CD14-positive monocyte (primary cell): ENCODE measurements at regions not wholly inside any gene's neighbourhood (a gene's known extent, or its start where the extent isn't known, plus 50 kb on each side); places are given as distances from the start of the nearest gene placed in this dataset.

Experiments
- DNase-seq, 3 donors: peaks; one replicate each; pipeline ENCODE4 v3.0.0-alpha.2; 2011 to 2022
- H2AFZ ChIP-seq: 2 replicates; pipeline ENCODE4 v1.6.0; 2012; ENCODE audit warnings: mild to moderate bottlenecking, low read depth, low read length, inconsistent platforms; ENCODE audit not compliant: insufficient read depth, poor library complexity, severe bottlenecking
- H3K27ac ChIP-seq, 2 donors: 1 replicate in 1 of 2; 2 replicates in 1 of 2; pipeline ENCODE4 v1.5.1; 2012 to 2013; ENCODE audit warnings: low read length in 2 of 2, control low read depth in 1 of 2, inconsistent platforms in 1 of 2, low read depth in 1 of 2, mild to moderate bottlenecking in 1 of 2
- H3K27me3 ChIP-seq, 2 donors: one replicate each; pipeline versions ENCODE4 v1.6.0 to v1.6.1; 2011 to 2013; ENCODE audit warnings: low read length in 2 of 2; ENCODE audit not compliant: control insufficient read depth in 2 of 2, insufficient read depth in 2 of 2
- H3K36me3 ChIP-seq, 2 donors: replicated peaks in 1 of 2; 1 replicate in 1 of 2; 2 replicates in 1 of 2; pipeline versions ENCODE4 v1.5.1 to v1.6.1; 2012 to 2013; ENCODE audit warnings: low read length in 2 of 2, control low read depth in 1 of 2, inconsistent platforms in 1 of 2, mild to moderate bottlenecking in 1 of 2; ENCODE audit not compliant: insufficient read depth in 2 of 2, control insufficient read depth in 1 of 2
- H3K4me1 ChIP-seq, 2 donors: 1 replicate in 1 of 2; 2 replicates in 1 of 2; pipeline versions ENCODE4 v1.5.1 to v1.6.1; 2012 to 2013; ENCODE audit warnings: low read length in 2 of 2, control low read depth in 1 of 2, inconsistent platforms in 1 of 2, mild to moderate bottlenecking in 1 of 2, moderate library complexity in 1 of 2; ENCODE audit not compliant: insufficient read depth in 2 of 2, control insufficient read depth in 1 of 2
- H3K4me2 ChIP-seq: replicated peaks from 2 replicates; pipeline ENCODE3; 2012; ENCODE audit warnings: low read length, moderate library complexity, mild to moderate bottlenecking; ENCODE audit not compliant: poor library complexity, severe bottlenecking; ENCODE audit errors: extremely low read depth
- H3K4me3 ChIP-seq, 3 experiments: fragments of 200-600 bp in 1 of 3; sonication (generic) in 1 of 3; replicated peaks in 1 of 3; 1 replicate in 2 of 3; 2 replicates in 1 of 3; pipeline ENCODE4 v1.5.1; 2011 to 2013; ENCODE audit warnings: low read length in 3 of 3, mild to moderate bottlenecking in 3 of 3, control low read depth in 2 of 3, low read depth in 2 of 3, inconsistent platforms in 1 of 3, moderate library complexity in 1 of 3
- H3K79me2 ChIP-seq: 2 replicates; pipeline ENCODE4 v1.6.0; 2012; ENCODE audit warnings: mild to moderate bottlenecking, control low read depth, inconsistent platforms, low read length, moderate library complexity; ENCODE audit not compliant: insufficient read depth
- H3K9ac ChIP-seq: 2 replicates; pipeline ENCODE4 v1.6.0; 2017; ENCODE audit warnings: low read length, mild to moderate bottlenecking; ENCODE audit not compliant: insufficient read depth, poor library complexity, severe bottlenecking
- H3K9me3 ChIP-seq, 2 donors: replicated peaks in 1 of 2; 1 replicate in 1 of 2; 2 replicates in 1 of 2; pipeline versions ENCODE4 v1.5.1 to v1.6.1; 2012 to 2013; ENCODE audit warnings: low read length in 2 of 2, control low read depth in 1 of 2; ENCODE audit not compliant: control insufficient read depth in 1 of 2, insufficient read depth in 1 of 2
- H4K20me1 ChIP-seq: 2 replicates; pipeline ENCODE4 v1.6.0; 2012; ENCODE audit warnings: mild to moderate bottlenecking, low read length, control low read depth, moderate library complexity; ENCODE audit not compliant: insufficient read depth
- H3K27ac Mint-ChIP-seq, 7 donors: one replicate each; pipeline ENCODE4 v1.8.0; 2020; ENCODE audit warnings: mild to moderate bottlenecking in 7 of 7, mixed read lengths in 7 of 7, moderate library complexity in 6 of 7, inconsistent platforms in 2 of 7
- H3K27me3 Mint-ChIP-seq, 3 donors: one replicate each; pipeline ENCODE4 v1.8.0; 2021 to 2022; ENCODE audit warnings: low read depth in 3 of 3, mild to moderate bottlenecking in 3 of 3, mixed read lengths in 3 of 3, moderate library complexity in 3 of 3, inconsistent platforms in 1 of 3
- H3K36me3 Mint-ChIP-seq, 2 donors: one replicate each; pipeline ENCODE4 v1.8.0; 2020; ENCODE audit warnings: mixed read lengths in 2 of 2, inconsistent platforms in 1 of 2, mild to moderate bottlenecking in 1 of 2
- H3K4me1 Mint-ChIP-seq: one replicate; pipeline ENCODE4 v1.8.0; 2020; ENCODE audit warnings: mild to moderate bottlenecking, mixed read lengths
- H3K4me3 Mint-ChIP-seq, 2 donors: one replicate each; pipeline ENCODE4 v1.8.0; 2020; ENCODE audit warnings: mild to moderate bottlenecking in 2 of 2, mixed read lengths in 2 of 2, moderate library complexity in 1 of 2
- H3K9me3 Mint-ChIP-seq, 7 donors: one replicate each; pipeline ENCODE4 v1.8.0; 2020 to 2022; ENCODE audit warnings: mixed read lengths in 7 of 7, mild to moderate bottlenecking in 6 of 7, moderate library complexity in 6 of 7, inconsistent platforms in 2 of 7
- CTCF ChIP-seq: fragments of 200-600 bp; IDR thresholded peaks from one replicate; pipeline ENCODE4 v1.8.0; 2022; ENCODE audit warnings: antibody characterized with exemption, mild to moderate bottlenecking
- WGBS: methylation state at CpG from one replicate; pipeline ENCODE4 v1.1.5; 2013; ENCODE audit warnings: missing lambda C conversion rate; ENCODE audit not compliant: insufficient coverage; 5-methylcytosine and 5-hydroxymethylcytosine counted together
- intact Hi-C, 2 donors: fragments of 100-400 bp; cut with micrococcal nuclease; formaldehyde crosslinking; loops; one replicate each; pipeline versions ENCODE4 v1.15.0 to v1.15.1; 2023

- no CpG with 5 or more reads among the region's 4 CpGs for WGBS
- Mint-ChIP-seq H3K27ac (no peak overlapping the region), H3K36me3 (no peaks in the 10 kb centered on the region), H3K27me3 (peaks cover 2 to 10% (median 8%) of the 10 kb centered on the region in 3 donors), H3K4me3 (no peak overlapping the region), H3K4me1 (peaks cover 3% of the 10 kb centered on the region), H3K9me3 (peaks cover 0 to 8% (median 0%) of the 10 kb centered on the region in 7 donors)
- Histone ChIP-seq H3K79me2 (no peaks in the 10 kb centered on the region), H3K27me3 (peaks cover 0 to 10% of the 10 kb centered on the region in 2 donors), H3K4me1 (no peaks in the 10 kb centered on the region), H3K4me3 (no peak overlapping the region), H3K36me3 (no peaks in the 10 kb centered on the region), H3K27ac (no peak overlapping the region), H2AFZ (no peak overlapping the region), H4K20me1 (no peaks in the 10 kb centered on the region), H3K9me3 (no peaks in the 10 kb centered on the region), H3K9ac (no peak overlapping the region), H3K4me2 (no peak overlapping the region)
- no peak for DNase-seq
- intact Hi-C loops = no loop called here
- TF ChIP-seq CTCF = no peak
Measured at GRCh38 chr10:10873289-10873688, 144.4 kb upstream of the CELF2 start.

- H3K4me1 ChIP-seq = no peaks in the 10 kb centered on the region
- peaks cover 0 to 10% of the 10 kb centered on the region in 2 donors for H3K27me3 ChIP-seq
- 100% methylated on average over 3 of the region's 3 CpGs for WGBS
- no peak overlapping the region for H3K4me3 ChIP-seq
- peaks cover 0 to 8% (median 0%) of the 10 kb centered on the region in 7 donors for H3K9me3 Mint-ChIP-seq
- no peaks in the 10 kb centered on the region for H4K20me1 ChIP-seq
- no peak overlapping the region for H3K27ac ChIP-seq
- no peaks in the 10 kb centered on the region for H3K79me2 ChIP-seq
- peaks cover 2 to 10% (median 8%) of the 10 kb centered on the region in 3 donors for H3K27me3 Mint-ChIP-seq
- no peak for TF ChIP-seq CTCF
- no peak for DNase-seq
- H2AFZ ChIP-seq = no peak overlapping the region
- no peak overlapping the region for H3K27ac Mint-ChIP-seq
- H3K4me2 ChIP-seq = no peak overlapping the region
- no peaks in the 10 kb centered on the region for H3K36me3 Mint-ChIP-seq
- no peaks in the 10 kb centered on the region for H3K36me3 ChIP-seq
- no peak overlapping the region for H3K9ac ChIP-seq
- H3K9me3 ChIP-seq = no peaks in the 10 kb centered on the region
- H3K4me1 Mint-ChIP-seq = peaks cover 3% of the 10 kb centered on the region
- no peak overlapping the region for H3K4me3 Mint-ChIP-seq
- intact Hi-C loops = no loop called here
Measured at GRCh38 chr10:10873915-10874314, 143.8 kb upstream of the CELF2 start.
